Fibroblast of pulmonary artery (primary cell): ENCODE measurements at regions not wholly inside any gene's neighbourhood (a gene's known extent, or its start where the extent isn't known, plus 50 kb on each side); places are given as distances from the start of the nearest gene placed in this dataset.

Source experiments
- DNase-seq: peaks from one replicate; pipeline ENCODE4 v3.0.0-alpha.2; 2010; ENCODE audit warnings: low read depth
- H3K4me3 ChIP-seq: replicated peaks from 2 replicates; pipeline ENCODE4 v1.5.1; 2011; ENCODE audit warnings: low read depth, mild to moderate bottlenecking, control low read depth, low read length, moderate library complexity
- TF ChIP-seq, protein P1 (sequence below): IDR thresholded peaks from 2 replicates; pipeline ENCODE4 v1.5.1; 2011; ENCODE audit warnings: mild to moderate bottlenecking, control low read depth, low read length, inconsistent platforms; ENCODE audit errors: missing control alignments

DNA sequence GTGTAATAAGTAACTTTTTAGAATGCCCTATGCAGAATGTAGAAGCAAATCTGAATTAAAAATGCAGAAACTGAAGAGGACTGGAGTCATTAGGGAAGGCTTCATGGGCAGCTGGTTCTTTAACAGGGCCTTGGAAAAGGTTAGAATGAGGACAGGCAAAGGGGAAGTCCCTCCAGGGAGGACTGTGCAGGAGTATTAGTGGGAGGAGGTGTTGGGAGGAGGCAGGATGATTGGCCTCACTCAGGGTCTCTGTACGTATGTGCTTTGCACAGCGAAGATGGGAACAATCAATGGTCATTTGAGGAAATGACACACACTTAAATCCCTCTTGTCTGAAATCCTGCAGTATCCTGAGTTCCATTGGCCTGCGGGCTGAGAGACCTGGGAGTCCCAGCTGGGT, 119.7 kb downstream of the PTCSC3 start:
- no peak overlapping the region for H3K4me3 ChIP-seq
- DNase-seq, result no peak
- TF ChIP-seq, protein P1, sequence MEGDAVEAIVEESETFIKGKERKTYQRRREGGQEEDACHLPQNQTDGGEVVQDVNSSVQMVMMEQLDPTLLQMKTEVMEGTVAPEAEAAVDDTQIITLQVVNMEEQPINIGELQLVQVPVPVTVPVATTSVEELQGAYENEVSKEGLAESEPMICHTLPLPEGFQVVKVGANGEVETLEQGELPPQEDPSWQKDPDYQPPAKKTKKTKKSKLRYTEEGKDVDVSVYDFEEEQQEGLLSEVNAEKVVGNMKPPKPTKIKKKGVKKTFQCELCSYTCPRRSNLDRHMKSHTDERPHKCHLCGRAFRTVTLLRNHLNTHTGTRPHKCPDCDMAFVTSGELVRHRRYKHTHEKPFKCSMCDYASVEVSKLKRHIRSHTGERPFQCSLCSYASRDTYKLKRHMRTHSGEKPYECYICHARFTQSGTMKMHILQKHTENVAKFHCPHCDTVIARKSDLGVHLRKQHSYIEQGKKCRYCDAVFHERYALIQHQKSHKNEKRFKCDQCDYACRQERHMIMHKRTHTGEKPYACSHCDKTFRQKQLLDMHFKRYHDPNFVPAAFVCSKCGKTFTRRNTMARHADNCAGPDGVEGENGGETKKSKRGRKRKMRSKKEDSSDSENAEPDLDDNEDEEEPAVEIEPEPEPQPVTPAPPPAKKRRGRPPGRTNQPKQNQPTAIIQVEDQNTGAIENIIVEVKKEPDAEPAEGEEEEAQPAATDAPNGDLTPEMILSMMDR, result no peak

DNA sequence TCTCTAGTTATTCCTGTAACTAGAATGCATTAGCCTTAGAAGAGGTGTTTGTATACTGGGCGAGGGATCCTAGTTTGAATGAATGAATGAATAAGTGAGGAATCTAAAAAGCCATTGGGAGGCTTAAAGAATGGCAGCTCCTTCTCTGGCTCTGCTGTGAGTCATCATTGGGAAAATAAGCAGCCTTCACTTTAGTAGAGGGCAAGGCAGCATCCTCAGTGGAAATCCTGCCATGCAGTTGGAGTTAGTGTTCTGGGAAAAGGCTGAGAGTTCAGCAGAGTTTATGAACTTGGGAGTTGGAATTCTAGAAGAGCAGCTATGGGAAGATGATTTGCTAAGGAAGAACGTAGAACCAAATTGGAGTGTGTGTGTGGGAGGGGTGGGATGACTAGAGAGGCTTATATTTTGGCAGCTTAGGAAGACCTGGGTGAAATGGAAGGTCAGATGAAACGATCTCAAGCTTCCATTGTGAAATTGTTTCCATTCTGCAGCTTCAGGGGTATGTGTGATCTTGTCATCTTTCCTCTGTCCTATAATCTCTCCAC, 120.8 kb downstream of the PTCSC3 start:
- no peak for DNase-seq
- no peak overlapping the region for H3K4me3 ChIP-seq
- TF ChIP-seq, protein P1, result no peak

DNA sequence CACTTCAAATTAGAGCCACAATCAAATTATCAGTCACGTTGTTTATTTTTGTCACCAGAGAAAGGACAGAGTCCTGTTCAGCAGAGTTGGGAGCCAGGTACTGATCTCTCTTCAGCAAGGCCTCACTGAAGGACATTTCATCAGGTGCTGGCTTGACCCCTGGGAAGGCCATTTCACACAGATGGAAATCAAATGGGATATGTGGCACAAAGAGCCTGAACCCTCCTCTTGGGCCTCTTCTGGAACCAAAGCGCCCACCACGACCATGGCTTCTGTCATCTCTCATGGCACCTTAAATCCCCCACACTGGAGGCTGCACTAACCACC, 121.5 kb downstream of the PTCSC3 start:
- DNase-seq, result no peak
- no peak overlapping the region for H3K4me3 ChIP-seq
- TF ChIP-seq, protein P1, result no peak

DNA sequence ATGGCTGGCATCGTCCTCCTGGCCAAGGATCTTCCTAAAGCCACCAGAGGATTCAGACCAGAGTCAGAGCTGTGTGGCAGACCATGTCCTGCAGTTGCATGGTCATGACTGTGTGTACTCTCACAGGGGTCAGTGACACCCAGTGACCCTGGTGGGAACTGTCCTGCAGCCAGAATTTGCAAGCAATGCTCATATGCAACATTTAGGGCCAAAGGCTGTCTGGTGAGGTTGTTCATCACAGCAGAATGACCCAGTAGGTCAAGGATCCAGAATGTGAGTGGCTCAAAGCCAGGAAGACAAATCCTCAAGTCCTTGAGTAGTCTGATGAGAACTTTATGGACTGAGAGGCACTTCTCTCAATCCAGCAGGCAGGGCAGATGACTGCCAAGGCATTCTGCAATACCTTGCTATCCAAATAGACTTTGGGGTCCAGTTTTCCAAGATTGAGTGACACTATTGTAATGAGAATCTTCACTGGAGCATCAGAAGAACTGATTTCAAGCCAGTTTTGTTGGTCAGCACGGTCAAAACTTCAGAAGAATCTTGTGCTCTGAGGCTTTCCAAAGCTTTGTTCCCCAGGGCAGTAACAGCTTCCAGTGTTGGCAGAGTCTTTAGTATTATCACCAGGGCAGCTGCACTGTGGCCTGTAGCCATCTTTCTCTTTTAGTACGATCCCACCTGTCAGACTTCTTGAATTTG, 122.0 kb downstream of the PTCSC3 start:
- no peak for DNase-seq
- H3K4me3 ChIP-seq, result no peak overlapping the region
- TF ChIP-seq, protein P1, result no peak

DNA sequence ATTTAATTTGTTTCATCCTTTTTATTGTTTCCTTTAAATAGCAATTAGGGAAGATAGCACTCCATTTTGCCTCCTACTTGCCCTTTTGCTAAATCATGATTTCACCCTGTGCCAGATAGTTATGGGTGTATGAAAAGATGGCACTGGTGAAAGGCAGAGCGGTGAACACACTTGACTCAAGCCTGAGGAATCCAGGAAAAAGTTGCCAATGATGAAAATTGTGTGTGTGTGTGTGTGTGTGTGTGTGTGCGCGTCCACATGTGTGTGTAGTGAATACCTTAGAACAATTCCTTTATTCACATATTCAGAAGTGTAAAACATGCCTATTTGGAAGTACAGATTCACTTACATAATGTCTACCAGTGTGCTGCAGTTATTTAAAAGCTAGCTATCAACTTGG, 123.8 kb downstream of the PTCSC3 start:
- TF ChIP-seq, protein P1, result no peak
- DNase-seq, result no peak
- no peak overlapping the region for H3K4me3 ChIP-seq

DNA sequence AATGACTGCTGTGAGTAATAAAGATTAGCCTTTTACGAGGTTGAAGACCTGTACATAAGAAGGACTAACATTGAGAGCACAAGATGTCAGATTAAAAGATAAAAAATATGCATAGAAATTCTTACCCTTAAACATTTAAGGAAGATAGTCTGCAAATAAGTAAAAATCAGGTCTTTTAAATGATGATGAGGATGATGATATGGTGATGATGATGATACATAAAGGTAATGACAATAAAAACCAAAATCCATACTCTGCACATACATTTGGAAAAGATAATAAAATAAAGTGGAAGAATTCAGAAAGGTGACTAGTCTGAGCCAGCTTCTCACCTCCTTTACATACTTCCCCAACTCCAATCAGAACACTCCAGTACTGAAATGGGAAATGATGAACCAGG, 124.5 kb downstream of the PTCSC3 start:
- no peak for DNase-seq
- no peak overlapping the region for H3K4me3 ChIP-seq
- TF ChIP-seq, protein P1, result no peak

DNA sequence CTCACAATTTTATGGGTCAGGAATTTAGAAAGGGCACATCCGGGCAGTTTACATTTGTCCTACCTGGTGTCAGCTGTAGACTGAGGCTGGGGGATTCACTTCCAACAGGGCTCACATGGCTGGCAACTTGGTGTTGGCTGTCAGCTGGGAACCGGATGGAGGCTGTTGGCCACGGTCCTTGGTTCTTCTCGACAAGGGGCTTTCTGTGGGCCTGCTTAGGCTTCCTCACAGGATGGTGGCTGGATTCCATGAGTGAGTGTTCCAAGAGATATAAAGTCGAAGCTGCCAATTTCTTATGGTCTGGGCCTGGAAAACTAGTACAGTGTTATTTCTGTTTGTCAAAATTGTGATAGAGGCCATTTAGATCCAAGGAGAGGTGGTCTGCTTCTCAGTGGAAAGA, 127.9 kb downstream of the PTCSC3 start:
- no peak for DNase-seq
- no peak overlapping the region for H3K4me3 ChIP-seq
- TF ChIP-seq, protein P1, result no peak
